Right lobe of liver (tissue), 4 donors: ENCODE measurements at regions not wholly inside any gene's neighbourhood (a gene's known extent, or its start where the extent isn't known, plus 50 kb on each side); places are given as distances from the start of the nearest gene placed in this dataset.

ENCODE experiments used
- CTCF ChIP-seq, 4 donors: fragments of 200-600 bp in 3 of 4; fragments of 450-650 bp in 1 of 4; IDR thresholded peaks; one replicate each; pipeline versions ENCODE4 v1.5.1 to v1.8.0; 2016 to 2022; ENCODE audit warnings: antibody characterized with exemption in 4 of 4, mild to moderate bottlenecking in 2 of 4
- POLR2A ChIP-seq: fragments of 450-650 bp; IDR thresholded peaks from one replicate; pipeline ENCODE4 v1.6.1; 2017; ENCODE audit warnings: antibody characterized with exemption, mild to moderate bottlenecking
- donor health status: DM: no; HTN: no; CAD: no.
- donor health status: DM: no; HTN: no; CAD: no.
- donor health status: DM: no; HTN: yes; CAD: no.

- TF ChIP-seq POLR2A (no peak), CTCF (IDR thresholded peaks at IDR 0.05) (no peak)
Observed at GRCh38 chrX:142005532-142005931, 101.8 kb downstream of the MAGEC1 start.
